Endothelial cell of umbilical vein (primary cell): ENCODE measurements at regions not wholly inside any gene's neighbourhood (a gene's known extent, or its start where the extent isn't known, plus 50 kb on each side); places are given as distances from the start of the nearest gene placed in this dataset.

Source experiments
- BruUV-seq: library from RNA; stranded (reverse); fragments of 400-500 nt; replicated peaks from 2 replicates; lab custom pipeline; 2021; lab: Mats Ljungman, UMichigan
- CTCF ChIA-PET: fragments of 300-600, 350-600 bp; sonication (Branson Sonifier 250); formaldehyde crosslinking; loops from one replicate; lab custom pipeline; 2021; ENCODE audit warnings: antibody characterized with exemption, inconsistent platforms; lab: Charles Lee
- POLR2A ChIA-PET: fragments of 300-600, 350-600 bp; sonication (Branson Sonifier 250); formaldehyde crosslinking; loops from one replicate; lab custom pipeline; 2021; ENCODE audit warnings: antibody characterized with exemption, inconsistent platforms; lab: Charles Lee
- DNase-seq: peaks from one replicate; pipeline ENCODE4 v3.0.0-alpha.2; 2011; ENCODE audit warnings: low read depth, low spot score
- FAIRE-seq: peaks from 2 replicates; lab custom pipeline; 2011; peaks lifted over from hg19 to GRCh38; lab: Jason Lieb, UNC
- H2AFZ ChIP-seq: 2 replicates; pipeline ENCODE4 v1.6.0; 2012; ENCODE audit warnings: low read depth, low read length, control low read depth, inconsistent platforms
- H3K27ac ChIP-seq: 2 replicates; pipeline ENCODE4 v1.5.1; 2011; ENCODE audit warnings: low read depth, mild to moderate bottlenecking, control low read depth, low read length, moderate library complexity; ENCODE audit not compliant: insufficient read depth
- H3K27me3 ChIP-seq, 2 experiments: 2 replicates each; pipeline versions ENCODE4 v1.6.0 to v1.6.1; 2011; ENCODE audit warnings: low read length in 2 of 2, mixed read lengths in 1 of 2; ENCODE audit not compliant: control insufficient read depth in 2 of 2, insufficient read depth in 2 of 2
- H3K36me3 ChIP-seq, 2 experiments: 2 replicates in 1 of 2; 3 replicates in 1 of 2; pipeline ENCODE4 v1.5.1; 2011; ENCODE audit warnings: low read length in 2 of 2, mild to moderate bottlenecking in 1 of 2, moderate library complexity in 1 of 2; ENCODE audit not compliant: control insufficient read depth in 2 of 2, insufficient read depth in 2 of 2; ENCODE audit errors: extremely low read depth in 1 of 2
- H3K4me1 ChIP-seq: 3 replicates; pipeline ENCODE4 v1.5.1; 2011; ENCODE audit warnings: mild to moderate bottlenecking, low read length; ENCODE audit not compliant: control insufficient read depth, insufficient read depth; ENCODE audit errors: extremely low read depth
- H3K4me2 ChIP-seq: 2 replicates; pipeline ENCODE4 v1.6.1; 2011; ENCODE audit warnings: low read length, control low read depth, mixed read lengths; ENCODE audit not compliant: insufficient read depth
- H3K4me3 ChIP-seq, 3 experiments: fragments of 200-600 bp in 1 of 3; sonication (generic), shearing (Covaris generic) in 1 of 3; replicated peaks in 1 of 3; 2 replicates each; pipeline ENCODE4 v1.5.1; 2011 to 2016; ENCODE audit warnings: control low read depth in 3 of 3, low read length in 3 of 3, mild to moderate bottlenecking in 2 of 3, inconsistent platforms in 1 of 3, low read depth in 1 of 3, moderate library complexity in 1 of 3; ENCODE audit not compliant: insufficient read depth in 1 of 3
- H3K79me2 ChIP-seq: 2 replicates; pipeline ENCODE4 v1.6.0; 2012; ENCODE audit warnings: low read length, inconsistent platforms; ENCODE audit not compliant: control insufficient read depth, insufficient read depth
- H3K9ac ChIP-seq: replicated peaks from 2 replicates; pipeline ENCODE3; 2011; ENCODE audit warnings: low read length, control low read depth; ENCODE audit not compliant: insufficient read depth; ENCODE audit errors: extremely low read depth
- H3K9me1 ChIP-seq: replicated peaks from 3 replicates; pipeline ENCODE4 v1.6.0; 2011; ENCODE audit warnings: mild to moderate bottlenecking, low read length; ENCODE audit not compliant: control insufficient read depth, insufficient read depth; ENCODE audit errors: extremely low read depth
- H3K9me3 ChIP-seq: replicated peaks from 2 replicates; pipeline ENCODE4 v1.5.1; 2012; ENCODE audit warnings: low read length, inconsistent platforms; ENCODE audit not compliant: control insufficient read depth, insufficient read depth
- H4K20me1 ChIP-seq: replicated peaks from 2 replicates; pipeline ENCODE3; 2011; ENCODE audit warnings: mild to moderate bottlenecking, low read length; ENCODE audit not compliant: control insufficient read depth, insufficient read depth; ENCODE audit errors: extremely low read depth
- CTCF ChIP-seq, 2 donors: IDR thresholded peaks; 1 replicate in 1 of 2; 2 replicates in 1 of 2; pipeline ENCODE4 v1.5.1; 2011; ENCODE audit warnings: low read length in 2 of 2, mild to moderate bottlenecking in 2 of 2, moderate library complexity in 2 of 2, control low read depth in 1 of 2, inconsistent platforms in 1 of 2, low read depth in 1 of 2; ENCODE audit not compliant: insufficient read depth in 1 of 2; ENCODE audit errors: extremely low read depth in 1 of 2
- EZH2 ChIP-seq: IDR thresholded peaks from 2 replicates; pipeline ENCODE4 v1.6.1; 2012; ENCODE audit warnings: borderline replicate concordance, low read depth, mild to moderate bottlenecking, moderate library complexity, low read length, inconsistent platforms; ENCODE audit not compliant: severe bottlenecking
- GATA2 ChIP-seq: IDR thresholded peaks from 2 replicates; pipeline ENCODE4 v1.7.0; 2011; ENCODE audit warnings: low read depth, mild to moderate bottlenecking, moderate library complexity, mixed read lengths, low read length; ENCODE audit not compliant: insufficient read length, insufficient read depth
- MYC ChIP-seq: IDR thresholded peaks from one replicate; pipeline ENCODE4 v1.6.1; 2011; ENCODE audit warnings: mild to moderate bottlenecking, low read depth, low read length
- dilution Hi-C: fragments of 300-500 bp; cut with MboI; formaldehyde crosslinking; loops from one replicate; pipeline ENCODE4 v1.15.0; 2019; ENCODE audit warnings: low sequenced_read_pairs; ENCODE audit not compliant: extremely low pct_ligation_motif_present
- intact Hi-C: fragments of 100-400 bp; cut with micrococcal nuclease; formaldehyde crosslinking; loops from one replicate; pipeline ENCODE4 v1.10.0; 2022

GRCh38 chr5:13540168-13540750, 404.2 kb downstream of the DNAH5 start:
- TF ChIP-seq CTCF (IDR thresholded peaks at IDR 0.05; ENCODE audit: extremely low read depth in 1 of 2, insufficient read depth in 1 of 2, low read depth in 1 of 2, low read length in 2 of 2): no peak
- no peak for TF ChIP-seq EZH2
- no peak for TF ChIP-seq GATA2
- Histone ChIP-seq H3K4me3 (no peak overlapping the region), H3K4me1 (no peaks in the 10 kb centered on the region), H3K27me3 (no peaks in the 10 kb centered on the region), H3K9ac (no peak overlapping the region), H4K20me1 (no peaks in the 10 kb centered on the region), H3K79me2 (no peaks in the 10 kb centered on the region), H3K9me3 (no peaks in the 10 kb centered on the region), H3K27ac (no peak overlapping the region), H3K4me2 (no peak overlapping the region), H2AFZ (no peak overlapping the region), H3K36me3 (no peaks in the 10 kb centered on the region), H3K9me1 (no peaks in the 10 kb centered on the region)
- FAIRE-seq (no peak), DNase-seq (no peak)
- intact Hi-C loops: no loop called here
- no TSS peak for BruUV-seq
- POLR2A ChIA-PET: no interaction called here
- CTCF ChIA-PET: no interaction called here
- dilution Hi-C loops: no loop called here

- TF ChIP-seq MYC: no peak
- Histone ChIP-seq H3K4me2 (no peak overlapping the region), H3K27ac (no peak overlapping the region)
These were observed 407.6 kb downstream of the DNAH5 start for GRCh38 chr5:13536933-13537332.

More at GRCh38 chr5:13536933-13537332, 407.6 kb downstream of the DNAH5 start:
- H3K4me1 ChIP-seq: no peaks in the 10 kb centered on the region
- DNase-seq: no peak
- no peaks in the 10 kb centered on the region for H3K27me3 ChIP-seq
- CTCF ChIA-PET: no interaction called here
- H3K36me3 ChIP-seq: no peaks in the 10 kb centered on the region
- POLR2A ChIA-PET: no interaction called here
- H4K20me1 ChIP-seq: no peaks in the 10 kb centered on the region
- H3K79me2 ChIP-seq: no peaks in the 10 kb centered on the region
- no peaks in the 10 kb centered on the region for H3K9me3 ChIP-seq
- BruUV-seq: no TSS peak
- FAIRE-seq: no peak
- no peak overlapping the region for H3K4me3 ChIP-seq
- H2AFZ ChIP-seq: no peak overlapping the region
- dilution Hi-C loops: no loop called here
- no peak overlapping the region for H3K9ac ChIP-seq
- no peaks in the 10 kb centered on the region for H3K9me1 ChIP-seq
- intact Hi-C loops: no loop called here
